DLD1 (cell line): ENCODE measurements at regions not wholly inside any gene's neighbourhood (a gene's known extent, or its start where the extent isn't known, plus 50 kb on each side); places are given as distances from the start of the nearest gene placed in this dataset.

ENCODE experiments used
- in situ Hi-C: cut with HindIII; loops from 2 replicates; pipeline ENCODE4 v1.10.0; 2017; ENCODE audit warnings: low sequenced_read_pairs

GRCh38 chr11:69967484-69967883, 110.6 kb upstream of the ANO1 start:
- in situ Hi-C loops = no loop called here

- in situ Hi-C loops = no loop called here
These were observed 109.4 kb upstream of the ANO1 start for GRCh38 chr11:69968396-69969347.

GRCh38 chr11:69969890-69970784, 108.0 kb upstream of the ANO1 start:
- in situ Hi-C loops = no loop called here

GRCh38 chr11:69970785-69971535, 107.2 kb upstream of the ANO1 start:
- in situ Hi-C loops = no loop called here

- in situ Hi-C loops = no loop called here
These were observed 106.4 kb upstream of the ANO1 start for GRCh38 chr11:69971741-69972140.

- in situ Hi-C loops = no loop called here
These were observed 105.7 kb upstream of the ANO1 start for GRCh38 chr11:69972351-69972802.

GRCh38 chr11:69974528-69974927, 103.6 kb upstream of the ANO1 start:
- in situ Hi-C loops = no loop called here

DNA sequence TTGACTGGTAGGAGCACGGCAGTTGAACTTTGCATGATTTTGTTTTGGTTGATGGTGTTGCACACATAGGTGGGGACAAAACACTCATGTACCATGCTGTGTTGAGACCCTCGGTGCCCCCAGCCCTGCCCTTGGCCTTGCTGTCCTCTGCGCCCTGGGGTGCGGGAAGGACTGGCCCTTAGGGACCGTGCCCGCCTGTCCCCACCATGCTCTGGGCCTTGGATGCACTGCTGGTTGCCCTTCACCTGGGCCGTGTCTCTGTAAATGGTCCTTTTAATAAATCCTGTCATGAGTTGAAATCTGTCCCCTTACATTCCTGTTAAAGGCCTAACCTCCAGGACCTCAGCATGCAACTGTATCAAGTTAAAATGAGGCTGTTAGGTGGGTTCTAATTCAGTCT, 102.3 kb upstream of the ANO1 start:
- in situ Hi-C loops = no loop called here

GRCh38 chr11:69976794-69977193, 101.3 kb upstream of the ANO1 start:
- in situ Hi-C loops = no loop called here

GRCh38 chr11:69977951-69978350, 100.2 kb upstream of the ANO1 start:
- in situ Hi-C loops = no loop called here

DNA sequence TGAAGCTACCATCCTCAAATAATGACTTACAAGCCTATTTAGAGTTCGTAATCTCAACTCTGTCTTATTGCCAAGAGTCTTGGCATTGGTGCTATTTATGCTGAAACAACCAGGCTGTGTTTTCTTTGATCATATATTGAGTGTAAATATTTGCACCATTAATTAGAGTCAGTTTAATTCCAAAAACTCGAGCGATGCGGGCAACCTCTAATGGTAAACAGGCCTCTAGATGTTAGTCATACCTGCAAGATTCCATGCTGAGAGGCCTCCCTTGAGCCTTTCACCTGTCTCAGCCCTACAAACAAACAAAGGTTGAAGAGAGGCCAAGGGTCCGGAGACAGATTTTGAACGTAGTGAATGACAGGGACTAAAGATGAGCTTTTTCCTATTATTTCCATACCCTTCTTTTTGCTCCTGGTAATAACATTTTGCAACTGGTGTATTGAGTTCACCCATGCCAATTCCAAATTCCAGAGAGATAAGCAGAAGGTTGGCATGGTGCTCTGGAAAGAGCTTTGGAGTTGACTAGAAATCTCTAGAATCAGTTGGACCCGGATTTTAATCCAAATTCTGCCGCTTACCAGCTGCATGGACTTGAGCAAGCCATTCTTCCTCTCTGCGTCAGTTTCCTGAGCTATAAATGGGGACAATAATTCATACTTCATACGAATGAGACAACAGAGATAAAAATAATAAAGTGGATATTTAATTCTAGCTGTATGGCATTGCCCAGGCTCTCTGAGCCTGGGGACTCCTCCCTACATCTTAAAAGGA, 99.1 kb upstream of the ANO1 start:
- in situ Hi-C loops = no loop called here

DNA sequence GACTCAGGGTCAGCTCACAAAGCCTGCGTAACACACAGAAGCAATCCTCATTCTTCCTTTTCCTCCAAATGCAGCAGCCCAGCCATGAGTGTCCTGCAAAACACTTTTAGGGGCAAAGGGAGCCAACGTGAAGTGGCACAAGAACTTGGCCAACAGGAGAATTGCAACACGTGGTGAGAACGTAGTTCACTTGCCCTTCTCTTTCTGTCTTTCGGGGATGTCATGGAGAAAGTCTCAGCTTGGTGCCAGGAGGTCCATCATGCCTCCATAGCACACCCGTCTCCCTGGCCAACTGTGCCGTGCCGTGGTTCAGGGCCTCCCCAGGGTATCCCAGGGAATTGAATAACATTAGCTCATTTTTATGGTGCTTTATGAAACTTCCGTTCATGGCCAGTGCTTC, 98.5 kb upstream of the ANO1 start:
- in situ Hi-C loops = no loop called here

- in situ Hi-C loops = no loop called here
These were observed 96.9 kb upstream of the ANO1 start for GRCh38 chr11:69981119-69981784.

DNA sequence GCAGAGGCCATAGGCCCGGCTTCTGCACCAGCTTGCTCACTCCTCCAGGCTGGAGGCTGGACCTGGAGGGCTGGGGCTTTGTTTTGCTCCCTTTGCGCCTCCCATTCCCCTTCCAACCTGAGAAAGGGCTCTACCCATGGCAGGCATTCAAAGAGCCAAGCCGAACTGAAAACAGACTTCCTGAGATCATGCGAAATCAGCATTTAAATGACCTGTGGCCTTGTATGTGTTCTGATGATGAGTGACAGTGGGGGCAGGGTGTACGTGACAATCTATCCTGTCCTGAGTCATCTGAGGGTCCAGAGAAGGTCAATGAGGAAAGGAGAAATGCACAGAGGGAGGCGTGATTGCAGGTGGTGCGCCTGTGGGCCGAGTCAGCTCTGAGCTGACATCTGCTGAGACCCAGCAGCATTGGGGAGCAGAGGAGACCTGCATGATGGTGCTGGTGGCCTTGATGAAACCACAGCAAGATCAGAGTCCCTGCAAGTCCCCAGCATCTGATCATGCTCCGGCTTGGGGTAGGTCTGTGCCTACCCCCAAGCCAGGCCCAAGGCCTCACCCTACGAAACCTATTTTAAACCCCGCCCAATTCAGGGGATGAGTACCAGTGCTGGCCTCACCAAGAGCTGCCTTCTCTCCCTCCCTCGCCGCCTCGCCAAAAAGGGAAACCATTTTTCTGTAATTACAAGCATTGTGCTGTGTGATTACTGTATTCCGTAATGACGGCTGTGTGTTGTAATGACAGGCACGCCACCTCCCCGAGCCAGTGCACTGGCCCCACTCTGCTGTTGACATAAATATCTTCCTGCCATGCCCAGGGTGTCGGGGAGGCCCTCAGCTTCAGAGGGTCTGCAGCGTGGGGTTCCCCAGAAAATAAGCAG, 95.2 kb upstream of the ANO1 start:
- in situ Hi-C loops = no loop called here

DNA sequence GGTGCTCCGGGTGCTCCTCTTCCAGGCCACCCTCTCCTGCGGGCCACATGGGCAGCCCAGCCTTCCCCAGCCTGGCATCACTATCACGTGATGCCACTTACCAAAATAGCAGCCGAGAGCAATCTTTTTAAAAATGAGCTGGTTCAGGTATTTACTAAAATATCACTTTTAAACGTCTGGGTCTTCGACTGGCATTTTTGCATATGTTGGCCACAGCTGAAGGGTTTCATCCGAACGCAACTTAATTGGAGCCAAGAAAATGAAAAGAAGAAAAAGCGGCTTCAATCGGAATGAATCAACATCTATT, 94.6 kb upstream of the ANO1 start:
- in situ Hi-C loops = no loop called here

DNA sequence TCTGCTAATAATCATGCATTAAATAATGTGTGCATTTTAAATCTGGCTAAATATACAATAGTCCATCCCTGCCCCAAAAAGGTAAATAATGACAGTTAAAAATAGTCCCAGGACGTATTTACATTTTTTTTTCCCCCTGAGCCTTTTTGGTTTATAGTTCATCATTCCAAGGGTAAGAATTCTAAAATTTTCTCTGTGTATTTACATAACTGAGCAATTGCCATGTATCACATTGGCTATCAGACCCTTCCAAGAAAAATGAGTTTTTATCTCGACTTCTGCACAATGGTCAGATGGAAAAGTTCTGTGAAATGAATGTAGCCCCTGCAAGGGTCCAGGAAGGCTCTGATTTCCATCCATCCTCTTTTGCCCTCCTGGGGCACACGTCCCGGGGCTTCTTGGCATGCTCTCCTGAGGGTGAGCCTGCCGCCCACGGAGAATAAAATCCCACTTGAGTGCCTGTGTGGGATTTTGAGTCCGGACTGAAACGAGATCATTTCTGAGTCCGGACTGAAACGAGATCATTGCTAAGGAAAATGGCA, 94.1 kb upstream of the ANO1 start:
- in situ Hi-C loops = no loop called here

DNA sequence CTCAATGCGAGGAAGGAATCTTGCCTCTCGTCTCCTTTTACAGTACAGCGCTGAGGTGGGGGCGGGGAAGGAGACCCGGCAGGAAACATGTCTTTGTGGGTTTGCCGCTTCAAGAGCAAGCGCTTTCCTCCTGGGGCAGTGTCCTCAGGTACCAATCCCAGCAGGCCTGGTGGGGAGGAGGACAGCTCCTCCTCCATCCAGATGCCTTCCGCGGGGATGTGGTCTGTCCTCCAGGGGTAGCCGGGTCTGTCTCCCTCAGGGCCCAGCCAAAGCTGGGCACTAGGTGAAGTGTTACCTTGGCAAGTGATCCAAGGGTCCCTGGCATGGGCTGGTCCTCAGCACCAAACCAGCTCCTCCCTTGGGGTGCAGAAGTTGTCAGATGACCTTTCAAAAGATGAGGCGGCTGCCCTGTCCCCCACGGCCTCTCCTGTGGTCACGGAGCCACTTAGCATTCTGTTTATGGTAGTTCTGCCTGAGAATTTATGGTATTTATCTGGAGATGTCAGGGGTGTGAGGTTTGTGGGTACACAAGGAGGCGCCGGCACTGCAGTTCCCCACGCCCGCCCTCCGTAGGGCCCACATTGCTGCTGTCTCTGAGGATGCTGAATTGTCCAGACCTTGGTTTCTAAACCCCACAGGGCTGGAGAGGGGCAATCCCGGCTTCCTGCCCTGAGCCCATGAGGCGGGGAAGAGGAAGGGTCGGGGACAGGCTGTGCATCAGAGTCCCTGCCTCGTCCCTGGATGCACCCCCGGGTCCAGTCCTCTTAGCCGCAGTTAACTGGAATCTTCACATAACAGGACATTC, 93.5 kb upstream of the ANO1 start:
- in situ Hi-C loops = no loop called here

DNA sequence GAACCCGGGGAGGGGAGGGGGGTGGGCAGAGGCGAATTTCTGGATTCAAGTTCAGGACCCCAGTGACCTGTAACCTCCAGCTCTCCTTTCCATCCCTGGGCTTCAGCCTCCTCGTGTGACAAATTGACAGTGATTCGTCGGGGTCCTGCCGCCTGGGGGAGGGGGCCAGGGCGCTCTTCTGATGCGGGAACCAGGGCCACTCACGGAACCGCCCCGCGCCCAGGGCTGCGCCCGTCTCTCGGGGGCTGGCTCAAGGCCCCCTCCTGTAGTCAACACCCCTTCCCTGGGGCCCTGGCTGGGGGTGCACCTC, 92.8 kb upstream of the ANO1 start:
- in situ Hi-C loops = no loop called here
